ENCODE measurements at regions not wholly inside any gene's neighbourhood (a gene's known extent, or its start where the extent isn't known, plus 50 kb on each side); places are given as distances from the start of the nearest gene placed in this dataset.

GRCh38 chr12:87469295-87469694 lies 559.9 kb downstream of the C12orf50 start:
- no peak for TF ChIP-seq CTCF (IDR thresholded peaks at IDR 0.05; ENCODE audit: low read length)
- TF ChIP-seq EZH2 (IDR thresholded peaks at IDR 0.05; ENCODE audit: borderline replicate concordance, low read length): no peak

All from OCI-LY1 (cell line).